H9 (cell line): ENCODE measurements at regions not wholly inside any gene's neighbourhood (a gene's known extent, or its start where the extent isn't known, plus 50 kb on each side); places are given as distances from the start of the nearest gene placed in this dataset.

Experiments
- DNase-seq: peaks from one replicate; pipeline ENCODE4 v3.0.0-alpha.2; 2017
- H2AFZ ChIP-seq: one replicate; pipeline ENCODE4 v1.6.1; 2013; ENCODE audit warnings: mild to moderate bottlenecking, low read length, control low read depth, moderate library complexity
- H2AK5ac ChIP-seq: 2 replicates; pipeline ENCODE4 v1.6.1; 2013; ENCODE audit warnings: low read length, control low read depth, mixed read lengths; ENCODE audit not compliant: insufficient read length
- H2BK120ac ChIP-seq: one replicate; pipeline ENCODE4 v1.6.1; 2013; ENCODE audit warnings: low read depth, mild to moderate bottlenecking, low read length, control low read depth, inconsistent platforms; ENCODE audit not compliant: poor library complexity, severe bottlenecking
- H2BK12ac ChIP-seq: 2 replicates; pipeline ENCODE4 v1.6.1; 2013; ENCODE audit warnings: low read length, control low read depth, mixed read lengths, low read depth; ENCODE audit not compliant: insufficient read length
- H2BK15ac ChIP-seq: 2 replicates; pipeline ENCODE4 v1.6.1; 2013; ENCODE audit warnings: low read depth, low read length, control low read depth
- H2BK20ac ChIP-seq: one replicate; pipeline ENCODE4 v1.6.1; 2013; ENCODE audit warnings: low read depth, mild to moderate bottlenecking, low read length, control low read depth, inconsistent platforms; ENCODE audit not compliant: poor library complexity, severe bottlenecking
- H2BK5ac ChIP-seq: 2 replicates; pipeline ENCODE4 v1.6.1; 2013; ENCODE audit warnings: low read length, control low read depth, mixed read lengths; ENCODE audit not compliant: insufficient read length
- H3K14ac ChIP-seq: 2 replicates; pipeline ENCODE4 v1.6.1; 2013; ENCODE audit warnings: low read length, control low read depth; ENCODE audit not compliant: insufficient read depth
- H3K18ac ChIP-seq: 2 replicates; pipeline ENCODE4 v1.6.1; 2013; ENCODE audit warnings: low read depth, mild to moderate bottlenecking, mixed read lengths, low read length, control low read depth; ENCODE audit not compliant: insufficient read length
- H3K23ac ChIP-seq: 2 replicates; pipeline ENCODE4 v1.6.1; 2013; ENCODE audit warnings: low read length, control low read depth, mixed read lengths, low read depth; ENCODE audit not compliant: insufficient read length
- H3K23me2 ChIP-seq: 2 replicates; pipeline ENCODE4 v1.6.1; 2013; ENCODE audit warnings: low read depth, mild to moderate bottlenecking, mixed read lengths, low read length, control low read depth; ENCODE audit not compliant: insufficient read length, poor library complexity, severe bottlenecking
- H3K27ac ChIP-seq: 2 replicates; pipeline ENCODE4 v1.5.1; 2013; ENCODE audit warnings: low read length, control low read depth, mixed read lengths, low read depth; ENCODE audit not compliant: insufficient read length
- H3K27me3 ChIP-seq: 2 replicates; pipeline ENCODE4 v1.6.1; 2013; ENCODE audit warnings: low read length, control low read depth, inconsistent platforms; ENCODE audit not compliant: insufficient read depth
- H3K4ac ChIP-seq: 2 replicates; pipeline ENCODE4 v1.6.1; 2013; ENCODE audit warnings: low read depth, mild to moderate bottlenecking, control low read depth, inconsistent platforms, low read length, moderate library complexity
- H3K4me1 ChIP-seq: 2 replicates; pipeline ENCODE4 v1.6.1; 2013; ENCODE audit warnings: low read length, control low read depth, inconsistent platforms; ENCODE audit not compliant: insufficient read depth
- H3K4me2 ChIP-seq: 2 replicates; pipeline ENCODE4 v1.6.1; 2013; ENCODE audit warnings: low read length, control low read depth, mixed read lengths; ENCODE audit not compliant: insufficient read length, insufficient read depth
- H3K56ac ChIP-seq: 2 replicates; pipeline ENCODE4 v1.6.1; 2013; ENCODE audit warnings: low read depth, mild to moderate bottlenecking, mixed read lengths, low read length, control low read depth; ENCODE audit not compliant: insufficient read length
- H3K79me1 ChIP-seq: 2 replicates; pipeline ENCODE4 v1.6.1; 2013; ENCODE audit warnings: low read depth, mild to moderate bottlenecking, moderate library complexity, low read length, control low read depth, inconsistent platforms; ENCODE audit not compliant: insufficient read depth, poor library complexity, severe bottlenecking
- H3K79me2 ChIP-seq: 2 replicates; pipeline ENCODE4 v1.6.1; 2013; ENCODE audit warnings: low read length, control low read depth, inconsistent platforms; ENCODE audit not compliant: insufficient read depth
- H3K9ac ChIP-seq: 2 replicates; pipeline ENCODE4 v1.6.1; 2013; ENCODE audit warnings: low read length, control low read depth, mixed read lengths; ENCODE audit not compliant: insufficient read length; ENCODE audit errors: extremely low read depth
- H3K9me3 ChIP-seq: one replicate; pipeline ENCODE4 v1.6.1; 2013; ENCODE audit warnings: low read depth, low read length, inconsistent platforms; ENCODE audit not compliant: control insufficient read depth
- H3T11ph ChIP-seq: one replicate; pipeline ENCODE4 v1.6.1; 2013; ENCODE audit warnings: mild to moderate bottlenecking, low read length, control low read depth, inconsistent platforms
- H4K20me1 ChIP-seq: one replicate; pipeline ENCODE4 v1.6.1; 2013; ENCODE audit not compliant: control insufficient read depth, insufficient read length, insufficient read depth
- H4K5ac ChIP-seq: 2 replicates; pipeline ENCODE4 v1.6.1; 2013; ENCODE audit warnings: low read depth, mild to moderate bottlenecking, mixed read lengths, low read length, control low read depth; ENCODE audit not compliant: insufficient read length
- H4K8ac ChIP-seq: replicated peaks from 2 replicates; pipeline ENCODE4 v1.6.1; 2013; ENCODE audit warnings: low read length, control low read depth, mixed read lengths, low read depth; ENCODE audit not compliant: insufficient read length
- H4K91ac ChIP-seq: 2 replicates; pipeline ENCODE4 v1.6.1; 2013; ENCODE audit warnings: low read depth, mild to moderate bottlenecking, moderate library complexity, mixed read lengths, low read length, control low read depth; ENCODE audit not compliant: insufficient read length
- H3K27ac Mint-ChIP-seq, 3 experiments: 2 replicates in 2 of 3; 3 replicates in 1 of 3; pipeline ENCODE4 v1.8.0; 2020 to 2021; ENCODE audit warnings: mixed read lengths in 3 of 3, mild to moderate bottlenecking in 1 of 3, moderate library complexity in 1 of 3
- H3K27me3 Mint-ChIP-seq: 2 replicates; pipeline ENCODE4 v1.8.0; 2021; ENCODE audit warnings: low read depth, mild to moderate bottlenecking, moderate library complexity, mixed read lengths
- H3K36me3 Mint-ChIP-seq, 3 experiments: 2 replicates in 2 of 3; 3 replicates in 1 of 3; pipeline ENCODE4 v1.8.0; 2020 to 2021; ENCODE audit warnings: low read depth in 3 of 3, mixed read lengths in 3 of 3; ENCODE audit not compliant: insufficient read depth in 1 of 3
- H3K4me1 Mint-ChIP-seq, 2 experiments: 2 replicates each; pipeline ENCODE4 v1.8.0; 2020; ENCODE audit warnings: mixed read lengths in 2 of 2
- H3K4me3 Mint-ChIP-seq, 2 experiments: 2 replicates in 1 of 2; 3 replicates in 1 of 2; pipeline ENCODE4 v1.8.0; 2020 to 2021; ENCODE audit warnings: mild to moderate bottlenecking in 2 of 2, mixed read lengths in 2 of 2, moderate library complexity in 1 of 2
- H3K9me3 Mint-ChIP-seq, 2 experiments: 2 replicates in 1 of 2; 3 replicates in 1 of 2; pipeline ENCODE4 v1.8.0; 2020; ENCODE audit warnings: mild to moderate bottlenecking in 2 of 2, mixed read lengths in 2 of 2, moderate library complexity in 1 of 2
- CTCF ChIP-seq: fragments of 200-600 bp; sonication (generic); conservative IDR thresholded peaks from 3 replicates; pipeline ENCODE4 v1.8.0; 2021; ENCODE audit warnings: antibody characterized with exemption, mild to moderate bottlenecking
- WGBS: extraction: QIAGEN DNeasy Blood & Tissue Kit; methylation state at CpG from one replicate; pipeline ENCODE4 v1.1.7; 2013; ENCODE audit warnings: missing lambda C conversion rate, low lambda C conversion rate, mixed read lengths; ENCODE audit not compliant: insufficient read length; ENCODE audit errors: extremely low coverage; 5-methylcytosine and 5-hydroxymethylcytosine counted together

- no peak for DNase-seq
- Histone ChIP-seq H3K23me2 (no peaks in the 10 kb centered on the region), H3K27me3 (no peaks in the 10 kb centered on the region), H2BK120ac (no peak overlapping the region), H2BK15ac (no peak overlapping the region), H3K27ac (no peak overlapping the region), H3K79me1 (no peaks in the 10 kb centered on the region), H2BK20ac (no peak overlapping the region), H4K20me1 (no peaks in the 10 kb centered on the region), H3K9ac (no peak overlapping the region), H3K4ac (no peak overlapping the region), H3K79me2 (no peaks in the 10 kb centered on the region), H3K4me2 (no peak overlapping the region), H4K91ac (no peak overlapping the region), H4K8ac (no peak overlapping the region), H3K56ac (no peak overlapping the region), H3K18ac (no peak overlapping the region), H3K23ac (no peak overlapping the region), H2AK5ac (no peak overlapping the region), H2BK12ac (no peak overlapping the region), H3K4me1 (no peaks in the 10 kb centered on the region), H2AFZ (no peak overlapping the region), H4K5ac (no peak overlapping the region), H3T11ph (no peak overlapping the region), H2BK5ac (no peak overlapping the region), H3K9me3 (no peaks in the 10 kb centered on the region), H3K14ac (no peak overlapping the region)
- no peaks in the 10 kb centered on the region; a peak in 1 of 7 replicates for H3K36me3 Mint-ChIP-seq
- WGBS: no CpG with 5 or more reads among the region's 11 CpGs
- H3K27ac Mint-ChIP-seq: no peak overlapping the region; a peak in 1 of 7 replicates
- no peak overlapping the region for H3K4me3 Mint-ChIP-seq
- no peaks in the 10 kb centered on the region; the same call in none of the 2 replicates for H3K27me3 Mint-ChIP-seq
- TF ChIP-seq CTCF: no peak
- H3K4me1 Mint-ChIP-seq: peaks cover 11% of the 10 kb centered on the region in 2 experiments
- H3K9me3 Mint-ChIP-seq: no peaks in the 10 kb centered on the region
Measured at GRCh38 chr10:128764190-128764589, 638.0 kb upstream of the MKI67 start.
